ENCODE measurements at regions not wholly inside any gene's neighbourhood (a gene's known extent, or its start where the extent isn't known, plus 50 kb on each side); places are given as distances from the start of the nearest gene placed in this dataset.

- TF ChIP-seq GATA2 (CRISPR knock-in tag; IDR thresholded peaks at IDR 0.05), result no peak
- TF ChIP-seq, protein P1, sequence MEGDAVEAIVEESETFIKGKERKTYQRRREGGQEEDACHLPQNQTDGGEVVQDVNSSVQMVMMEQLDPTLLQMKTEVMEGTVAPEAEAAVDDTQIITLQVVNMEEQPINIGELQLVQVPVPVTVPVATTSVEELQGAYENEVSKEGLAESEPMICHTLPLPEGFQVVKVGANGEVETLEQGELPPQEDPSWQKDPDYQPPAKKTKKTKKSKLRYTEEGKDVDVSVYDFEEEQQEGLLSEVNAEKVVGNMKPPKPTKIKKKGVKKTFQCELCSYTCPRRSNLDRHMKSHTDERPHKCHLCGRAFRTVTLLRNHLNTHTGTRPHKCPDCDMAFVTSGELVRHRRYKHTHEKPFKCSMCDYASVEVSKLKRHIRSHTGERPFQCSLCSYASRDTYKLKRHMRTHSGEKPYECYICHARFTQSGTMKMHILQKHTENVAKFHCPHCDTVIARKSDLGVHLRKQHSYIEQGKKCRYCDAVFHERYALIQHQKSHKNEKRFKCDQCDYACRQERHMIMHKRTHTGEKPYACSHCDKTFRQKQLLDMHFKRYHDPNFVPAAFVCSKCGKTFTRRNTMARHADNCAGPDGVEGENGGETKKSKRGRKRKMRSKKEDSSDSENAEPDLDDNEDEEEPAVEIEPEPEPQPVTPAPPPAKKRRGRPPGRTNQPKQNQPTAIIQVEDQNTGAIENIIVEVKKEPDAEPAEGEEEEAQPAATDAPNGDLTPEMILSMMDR (IDR thresholded peaks at IDR 0.05), result no peak
- TF ChIP-seq USF2 (IDR thresholded peaks at IDR 0.05; ENCODE audit: borderline replicate concordance, low read depth, low read length), result no peak
- no peak for TF ChIP-seq EP300 (IDR thresholded peaks at IDR 0.05; ENCODE audit: borderline replicate concordance in 1 of 2, low read depth in 1 of 2, low read length in 1 of 2)
- TF ChIP-seq POLR2AphosphoS5 (IDR thresholded peaks at IDR 0.05; ENCODE audit: low read depth, low read length), result no peak
- TF ChIP-seq RAD21 (IDR thresholded peaks at IDR 0.05; ENCODE audit: low read length), result no peak
- no peak for TF ChIP-seq NRF1 (IDR thresholded peaks at IDR 0.05; ENCODE audit: low read depth, low read length)
- no peak for TF ChIP-seq GABPA (IDR thresholded peaks at IDR 0.05; ENCODE audit: low read depth)
- TF ChIP-seq, protein P2, sequence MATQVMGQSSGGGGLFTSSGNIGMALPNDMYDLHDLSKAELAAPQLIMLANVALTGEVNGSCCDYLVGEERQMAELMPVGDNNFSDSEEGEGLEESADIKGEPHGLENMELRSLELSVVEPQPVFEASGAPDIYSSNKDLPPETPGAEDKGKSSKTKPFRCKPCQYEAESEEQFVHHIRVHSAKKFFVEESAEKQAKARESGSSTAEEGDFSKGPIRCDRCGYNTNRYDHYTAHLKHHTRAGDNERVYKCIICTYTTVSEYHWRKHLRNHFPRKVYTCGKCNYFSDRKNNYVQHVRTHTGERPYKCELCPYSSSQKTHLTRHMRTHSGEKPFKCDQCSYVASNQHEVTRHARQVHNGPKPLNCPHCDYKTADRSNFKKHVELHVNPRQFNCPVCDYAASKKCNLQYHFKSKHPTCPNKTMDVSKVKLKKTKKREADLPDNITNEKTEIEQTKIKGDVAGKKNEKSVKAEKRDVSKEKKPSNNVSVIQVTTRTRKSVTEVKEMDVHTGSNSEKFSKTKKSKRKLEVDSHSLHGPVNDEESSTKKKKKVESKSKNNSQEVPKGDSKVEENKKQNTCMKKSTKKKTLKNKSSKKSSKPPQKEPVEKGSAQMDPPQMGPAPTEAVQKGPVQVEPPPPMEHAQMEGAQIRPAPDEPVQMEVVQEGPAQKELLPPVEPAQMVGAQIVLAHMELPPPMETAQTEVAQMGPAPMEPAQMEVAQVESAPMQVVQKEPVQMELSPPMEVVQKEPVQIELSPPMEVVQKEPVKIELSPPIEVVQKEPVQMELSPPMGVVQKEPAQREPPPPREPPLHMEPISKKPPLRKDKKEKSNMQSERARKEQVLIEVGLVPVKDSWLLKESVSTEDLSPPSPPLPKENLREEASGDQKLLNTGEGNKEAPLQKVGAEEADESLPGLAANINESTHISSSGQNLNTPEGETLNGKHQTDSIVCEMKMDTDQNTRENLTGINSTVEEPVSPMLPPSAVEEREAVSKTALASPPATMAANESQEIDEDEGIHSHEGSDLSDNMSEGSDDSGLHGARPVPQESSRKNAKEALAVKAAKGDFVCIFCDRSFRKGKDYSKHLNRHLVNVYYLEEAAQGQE (IDR thresholded peaks at IDR 0.05; ENCODE audit: low read depth, low read length), result no peak
- TF ChIP-seq, protein P3, sequence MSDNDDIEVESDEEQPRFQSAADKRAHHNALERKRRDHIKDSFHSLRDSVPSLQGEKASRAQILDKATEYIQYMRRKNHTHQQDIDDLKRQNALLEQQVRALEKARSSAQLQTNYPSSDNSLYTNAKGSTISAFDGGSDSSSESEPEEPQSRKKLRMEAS (IDR thresholded peaks at IDR 0.05; ENCODE audit: low read depth), result no peak
These were observed 159.3 kb downstream of the CYRIA start for GRCh38 chr2:16506366-16506765.
